HG02759 (cell line): ENCODE measurements at regions not wholly inside any gene's neighbourhood (a gene's known extent, or its start where the extent isn't known, plus 50 kb on each side); places are given as distances from the start of the nearest gene placed in this dataset.

Experiments used
- ATAC-seq: cut with Tn5 transposase; IDR thresholded peaks from one replicate; pipeline ENCODE4 v1.9.1; 2021; ENCODE audit warnings: mild to moderate bottlenecking, moderate library complexity; ENCODE audit not compliant: unreplicated experiment

GRCh38 chr20:60064554-60065196, 106.5 kb downstream of the CDH26 start:
- ATAC-seq: no peak

- no peak for ATAC-seq
Observed at GRCh38 chr20:60065741-60066437, 107.7 kb downstream of the CDH26 start.

- ATAC-seq: no peak
Observed at GRCh38 chr20:60066438-60066823, 108.2 kb downstream of the CDH26 start.

- no peak for ATAC-seq
Observed at GRCh38 chr20:60068509-60068908, 110.3 kb downstream of the CDH26 start.

GRCh38 chr20:60069656-60070055, 111.4 kb downstream of the CDH26 start:
- no peak for ATAC-seq

GRCh38 chr20:60070791-60071190, 112.6 kb downstream of the CDH26 start:
- no peak for ATAC-seq

- no peak for ATAC-seq
Observed at GRCh38 chr20:60071965-60072364, 113.7 kb downstream of the CDH26 start.

GRCh38 chr20:60073086-60073485, 114.9 kb downstream of the CDH26 start:
- ATAC-seq: no peak

GRCh38 chr20:60073504-60073903, 115.3 kb downstream of the CDH26 start:
- ATAC-seq: no peak

GRCh38 chr20:60074276-60074675, 116.1 kb downstream of the CDH26 start:
- ATAC-seq: no peak

- ATAC-seq: no peak
Observed at GRCh38 chr20:60078351-60079250, 120.4 kb downstream of the CDH26 start.

- no peak for ATAC-seq
Observed at GRCh38 chr20:60080401-60080800, 122.2 kb downstream of the CDH26 start.

GRCh38 chr20:60085551-60086132, 127.4 kb downstream of the CDH26 start:
- no peak for ATAC-seq

- ATAC-seq: no peak
Observed at GRCh38 chr20:60086821-60087562, 128.8 kb downstream of the CDH26 start.

- no peak for ATAC-seq
Observed at GRCh38 chr20:60087563-60088105, 129.4 kb downstream of the CDH26 start.

GRCh38 chr20:60088236-60088635, 130.0 kb downstream of the CDH26 start:
- no peak for ATAC-seq

- no peak for ATAC-seq
Observed at GRCh38 chr20:60090631-60091030, 132.4 kb downstream of the CDH26 start.

- ATAC-seq: no peak
Observed at GRCh38 chr20:60091305-60091704, 133.1 kb downstream of the CDH26 start.

GRCh38 chr20:60091861-60092260, 133.6 kb downstream of the CDH26 start:
- no peak for ATAC-seq

- ATAC-seq: no peak
Observed at GRCh38 chr20:60092729-60093128, 134.5 kb downstream of the CDH26 start.
